ENCODE measurements at regions not wholly inside any gene's neighbourhood (a gene's known extent, or its start where the extent isn't known, plus 50 kb on each side); places are given as distances from the start of the nearest gene placed in this dataset.

GRCh38 chr1:38370716-38371504 is 324.3 kb upstream of the POU3F1 start:
- TF ChIP-seq CTCF (IDR thresholded peaks at IDR 0.05) (no peak), POLR2A (IDR thresholded peaks at IDR 0.05) (no peak), POLR2AphosphoS5 (IDR thresholded peaks at IDR 0.05; ENCODE audit: insufficient read depth in 1 of 2, low read depth in 1 of 2) (no peak)

All from vagina (tissue), 2 donors.